ENCODE measurements at regions not wholly inside any gene's neighbourhood (a gene's known extent, or its start where the extent isn't known, plus 50 kb on each side); places are given as distances from the start of the nearest gene placed in this dataset.

GRCh38 chr10:31081937-31082840 is 50.5 kb upstream of the ZNF438 start:
- no peak overlapping the region for H3K27ac ChIP-seq (ENCODE audit: low read depth, low read length)
- WGBS, 3 donors = 82 to 92% (median 92%) methylated on average over 2 of the region's 2 CpGs

DNA sequence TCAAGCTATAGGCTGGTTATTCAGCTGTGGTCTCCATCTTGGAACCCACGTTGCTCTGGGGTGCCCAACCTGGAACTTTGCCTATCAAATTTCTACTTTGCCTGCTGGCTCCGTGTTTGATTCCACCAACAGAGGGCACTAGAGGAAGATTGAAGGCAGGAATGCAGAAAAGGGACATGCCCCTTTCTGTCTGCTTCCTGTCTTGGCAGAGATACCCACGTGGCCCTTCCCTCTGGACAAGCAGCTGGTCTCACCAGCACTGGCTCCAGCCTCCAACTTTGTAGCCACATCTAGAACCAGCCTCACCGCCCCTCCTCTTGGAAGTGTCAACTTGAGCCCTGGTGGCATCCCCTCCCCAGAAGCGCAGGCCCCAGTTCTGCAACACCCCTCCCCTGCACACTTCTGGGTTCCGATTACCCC is 52.1 kb upstream of the ZNF438 start:
- H3K27ac ChIP-seq (ENCODE audit: low read depth, low read length) = no peak overlapping the region
- 46 to 54% (median 51%) methylated on average over 6 of the region's 6 CpGs for WGBS, 3 donors

GRCh38 chr10:31087011-31087410 is 55.3 kb upstream of the ZNF438 start:
- WGBS, 3 donors = 80 to 89% (median 82%) methylated on average over 3 of the region's 3 CpGs
- no peak overlapping the region for H3K27ac ChIP-seq (ENCODE audit: low read depth, low read length)

DNA sequence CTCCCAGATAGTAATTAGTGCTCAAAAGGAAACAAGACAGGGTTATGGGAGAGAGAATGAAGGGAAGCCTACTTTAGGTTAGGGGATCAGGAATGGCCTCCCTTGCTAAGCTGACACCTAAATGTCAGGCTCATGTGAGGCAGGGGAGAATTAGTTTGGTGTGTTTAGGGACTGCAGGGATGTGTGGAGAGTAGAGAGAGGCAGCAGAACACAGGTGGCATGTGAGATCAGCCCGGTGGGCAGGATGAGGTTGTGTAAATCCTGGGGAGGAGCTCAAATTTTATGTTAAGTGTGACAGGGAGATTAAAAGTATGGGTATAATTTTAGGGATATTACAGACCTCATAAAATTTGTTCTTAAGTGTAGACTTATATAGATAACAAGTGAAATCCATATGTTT is 56.2 kb upstream of the ZNF438 start:
- H3K27ac ChIP-seq (ENCODE audit: low read depth, low read length) = no peak overlapping the region
- 53 to 65% (median 63%) methylated on average over 1 of the region's 1 CpG for WGBS, 3 donors

GRCh38 chr10:31090894-31091607 is 59.4 kb upstream of the ZNF438 start:
- no peak overlapping the region for H3K27ac ChIP-seq (ENCODE audit: low read depth, low read length)
- 79 to 94% (median 84%) methylated on average over 3 to 4 of the region's 4 CpGs for WGBS, 3 donors

DNA sequence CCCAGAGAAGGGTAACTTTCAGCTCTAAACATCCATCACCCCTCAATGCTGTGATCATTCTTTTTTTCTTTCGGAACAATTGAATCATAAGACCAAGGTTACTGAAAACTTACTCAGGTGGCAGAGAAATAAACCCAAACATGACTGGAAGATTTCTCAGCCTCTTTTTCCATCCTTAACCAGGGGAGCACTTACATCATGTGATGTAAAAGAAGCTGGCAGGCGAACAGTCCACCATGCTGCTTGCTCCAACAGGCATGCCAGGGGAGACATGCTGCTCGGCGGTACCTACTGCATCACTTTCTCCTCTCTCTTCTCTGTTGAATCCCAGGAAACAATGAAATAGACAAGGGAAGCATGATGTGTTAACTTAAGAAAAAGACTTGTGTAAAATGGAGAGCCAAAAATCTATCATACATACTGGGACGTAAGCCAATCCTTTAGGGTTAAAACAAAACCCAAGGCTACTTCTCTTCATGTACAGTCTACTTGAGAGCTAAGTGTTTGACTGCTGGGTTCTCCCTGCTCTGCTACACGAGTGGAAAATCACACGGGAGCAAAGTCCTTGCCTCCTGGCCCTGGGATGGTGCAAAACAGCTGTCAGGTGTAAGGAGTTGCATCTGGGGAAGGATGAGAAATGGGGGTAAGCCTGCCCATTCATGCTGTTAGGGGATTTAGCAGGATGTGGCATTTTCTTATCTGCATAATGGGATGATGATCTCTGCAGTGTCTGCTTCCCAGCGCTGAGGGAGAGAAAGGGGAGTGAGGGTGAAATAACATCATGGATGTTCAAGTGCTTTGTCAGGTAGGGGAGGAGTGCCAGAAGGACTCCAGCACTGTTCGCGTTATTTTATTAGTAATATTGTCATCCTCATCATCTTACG is 64.3 kb upstream of the ZNF438 start:
- no peak overlapping the region for H3K27ac ChIP-seq (ENCODE audit: low read depth, low read length)
- 55 to 81% (median 75%) methylated on average over 11 of the region's 11 CpGs for WGBS, 3 donors

DNA sequence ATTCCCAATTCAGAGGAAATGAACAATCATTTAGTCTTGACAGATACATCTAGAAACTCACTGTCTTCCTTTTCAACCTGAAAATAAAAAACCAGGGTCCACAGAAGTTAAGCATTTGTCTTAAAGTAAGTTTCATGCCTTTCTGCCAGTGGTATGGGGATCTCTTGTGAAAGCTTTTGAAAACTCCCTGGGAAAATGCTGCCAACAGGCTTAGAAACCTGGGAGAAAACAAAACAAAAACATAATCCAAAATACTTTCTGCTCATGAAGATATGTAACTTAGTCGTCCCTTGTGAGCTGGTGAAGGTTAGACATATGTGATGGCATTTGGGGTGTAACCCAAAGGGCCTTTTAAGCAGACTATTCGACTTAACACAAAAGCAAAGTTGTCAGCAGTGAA is 66.4 kb upstream of the ZNF438 start:
- WGBS, 3 donors = 51 to 62% (median 53%) methylated on average over 2 of the region's 2 CpGs
- H3K27ac ChIP-seq (ENCODE audit: low read depth, low read length) = no peak overlapping the region

- 77 to 95% (median 86%) methylated on average over 10 of the region's 10 CpGs for WGBS, 3 donors
These were observed 67.4 kb upstream of the ZNF438 start for GRCh38 chr10:31099094-31099493.

GRCh38 chr10:31099664-31100063 is 68.0 kb upstream of the ZNF438 start:
- H3K27ac ChIP-seq (ENCODE audit: low read depth, low read length) = no peak overlapping the region
- 67 to 91% (median 90%) methylated on average over 10 of the region's 10 CpGs for WGBS, 3 donors

More at GRCh38 chr10:31099094-31099493, 67.4 kb upstream of the ZNF438 start:
- H3K27ac ChIP-seq (ENCODE audit: low read depth, low read length) = no peak overlapping the region

DNA sequence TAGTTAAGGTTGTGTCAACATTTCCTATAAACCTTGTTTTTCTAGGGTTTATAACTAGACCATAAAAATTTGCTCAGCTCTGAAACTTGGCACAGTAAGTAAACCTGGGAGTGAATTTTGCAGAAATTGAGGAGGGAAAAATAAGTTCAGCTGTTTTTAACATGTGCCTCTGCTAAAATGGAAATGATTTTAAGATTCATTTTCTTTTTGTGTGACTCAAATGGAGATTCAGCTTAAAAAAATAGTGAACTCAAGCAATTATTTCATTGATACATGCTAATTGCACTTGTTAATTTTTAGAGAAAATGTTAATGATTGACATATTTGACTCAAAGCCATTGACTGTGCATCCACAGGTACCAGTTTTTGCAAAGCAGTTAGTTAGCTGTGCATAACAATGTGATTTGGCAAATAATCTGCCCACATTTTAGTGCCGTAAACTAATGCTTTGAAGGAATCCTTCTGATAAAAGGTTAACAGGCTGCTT is 68.5 kb upstream of the ZNF438 start:
- H3K27ac ChIP-seq (ENCODE audit: low read depth, low read length) = no peak overlapping the region
- WGBS, 3 donors = 69 to 96% (median 93%) methylated on average over 1 of the region's 1 CpG

DNA sequence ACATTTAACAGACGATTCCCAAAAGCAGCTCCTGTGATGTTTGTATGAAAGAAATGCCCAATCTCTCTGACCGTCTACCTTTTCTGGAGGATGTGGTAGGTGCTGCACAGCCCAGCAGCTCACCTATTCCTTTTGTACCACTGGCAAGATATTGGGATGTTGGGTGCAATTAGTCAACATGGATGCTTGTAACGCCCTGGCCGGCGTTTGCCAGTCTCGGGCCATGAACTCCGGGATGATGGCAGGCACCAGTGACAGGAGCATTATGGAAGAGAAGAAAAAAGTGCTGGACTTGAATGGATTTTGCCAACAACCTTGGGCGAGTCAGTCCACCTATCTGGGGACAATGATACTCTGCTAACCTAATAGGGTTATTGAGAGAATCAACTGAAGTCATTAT is 69.0 kb upstream of the ZNF438 start:
- H3K27ac ChIP-seq (ENCODE audit: low read depth, low read length) = no peak overlapping the region
- 87 to 97% (median 91%) methylated on average over 8 of the region's 8 CpGs for WGBS, 3 donors

DNA sequence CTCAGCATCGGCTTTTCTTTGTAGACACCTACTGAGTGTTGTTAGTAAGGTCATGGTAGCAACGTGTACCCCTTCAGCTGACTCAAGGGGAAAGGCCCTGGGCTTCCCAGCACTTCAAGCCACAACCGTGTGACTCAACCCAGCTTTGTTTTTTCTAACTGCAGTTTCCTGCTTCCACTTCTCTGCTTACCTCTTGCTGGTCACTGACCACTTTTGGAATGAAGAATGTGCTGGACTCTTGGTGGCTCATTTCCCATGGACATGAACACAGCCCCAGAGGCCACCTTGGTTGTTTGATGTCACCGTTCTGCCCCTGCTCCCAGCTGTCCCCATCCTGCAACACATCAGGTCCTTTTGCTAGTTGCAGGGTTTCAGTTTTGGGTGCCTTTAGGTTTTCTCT is 69.5 kb upstream of the ZNF438 start:
- 57 to 75% (median 59%) methylated on average over 4 of the region's 4 CpGs for WGBS, 3 donors
- H3K27ac ChIP-seq (ENCODE audit: low read depth, low read length) = no peak overlapping the region

DNA sequence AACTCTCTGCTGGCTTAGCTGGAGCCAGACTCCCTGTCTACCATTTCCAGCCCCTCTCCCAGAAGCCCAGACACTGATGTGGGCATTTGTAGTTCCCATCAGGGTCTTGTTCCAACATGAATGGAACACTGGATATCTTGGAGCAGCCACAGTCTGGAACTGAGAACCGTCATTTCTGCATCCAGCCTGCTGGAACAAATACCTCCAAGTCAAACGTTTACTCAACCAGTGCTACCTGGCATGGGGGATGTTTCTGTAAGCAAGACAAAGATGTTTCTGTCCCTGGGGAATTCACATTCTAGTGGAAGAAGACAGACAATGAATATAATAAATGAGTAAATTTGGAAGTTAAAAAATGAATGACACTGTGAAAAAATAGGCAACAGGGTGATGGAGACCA is 70.8 kb upstream of the ZNF438 start:
- no peak overlapping the region for H3K27ac ChIP-seq (ENCODE audit: low read depth, low read length)
- 25 to 81% (median 60%) methylated on average over 2 of the region's 2 CpGs for WGBS, 3 donors

- H3K27ac ChIP-seq (ENCODE audit: low read depth, low read length) = no peak overlapping the region
- 70 to 79% (median 77%) methylated on average over 3 of the region's 3 CpGs for WGBS, 3 donors
These were observed 71.4 kb upstream of the ZNF438 start for GRCh38 chr10:31103112-31103511.

- no peak overlapping the region for H3K27ac ChIP-seq (ENCODE audit: low read depth, low read length)
- 61 to 71% (median 68%) methylated on average over 3 of the region's 3 CpGs for WGBS, 3 donors
These were observed 81.3 kb upstream of the ZNF438 start for GRCh38 chr10:31112961-31113360.

DNA sequence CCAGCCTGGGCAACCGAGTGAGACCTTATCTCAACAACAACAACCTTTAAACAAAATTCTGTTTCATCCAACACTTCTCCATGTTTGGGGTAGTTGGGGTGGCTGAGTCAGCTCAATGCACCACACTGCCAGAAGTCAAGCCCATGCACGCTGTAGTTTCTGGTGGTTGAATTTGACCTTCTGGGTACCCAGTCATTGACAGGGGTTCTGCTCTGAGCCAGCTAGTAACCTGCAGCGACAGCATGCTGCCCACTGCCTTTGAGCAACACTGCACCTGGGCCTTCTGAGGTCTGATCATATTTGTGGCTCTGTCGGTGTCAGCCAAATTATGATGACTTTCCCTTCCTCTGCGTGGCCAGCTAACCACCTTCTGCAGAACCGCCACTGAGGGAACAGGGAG is 84.6 kb upstream of the ZNF438 start:
- WGBS, 3 donors = 78 to 85% (median 80%) methylated on average over 6 of the region's 6 CpGs

GRCh38 chr10:31118556-31118955 is 86.9 kb upstream of the ZNF438 start:
- 60 to 80% (median 64%) methylated on average over 3 of the region's 3 CpGs for WGBS, 3 donors
- no peak overlapping the region for H3K27ac ChIP-seq (ENCODE audit: low read depth, low read length)

More for the DNA sequence above, 84.6 kb upstream of the ZNF438 start:
- H3K27ac ChIP-seq (ENCODE audit: low read depth, low read length) = no peak overlapping the region

DNA sequence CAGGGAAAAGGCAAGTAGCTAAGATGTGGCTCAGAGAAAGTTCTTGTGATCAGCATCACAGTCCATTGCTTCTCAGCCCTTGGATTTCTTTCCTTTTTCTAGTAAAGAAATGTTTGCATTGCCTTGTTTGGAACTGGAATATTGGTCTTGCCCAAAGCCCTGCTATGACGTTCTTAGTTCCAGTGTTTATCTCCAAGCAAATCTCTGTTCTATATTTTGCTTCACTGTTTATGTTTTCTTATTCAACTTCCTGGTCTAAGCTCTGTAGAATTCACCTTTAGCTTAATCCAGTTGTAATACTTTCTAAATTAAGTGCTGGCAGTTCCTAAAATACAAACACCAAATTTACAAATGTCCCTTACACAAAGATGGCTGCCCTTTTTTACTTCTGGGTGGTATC is 88.7 kb upstream of the ZNF438 start:
- 38 to 76% (median 68%) methylated on average over 1 of the region's 1 CpG for WGBS, 3 donors
- no peak overlapping the region for H3K27ac ChIP-seq (ENCODE audit: low read depth, low read length)

All from adipose tissue (tissue), 3 donors.